Stimulated activated naive CD8-positive, alpha-beta T cell treated with anti-CD3 and anti-CD28 coated beads, Interleukin-15, Interleukin-2, amounts not matched to agents 100 U/mL and 50 U/mL, for 24 hours (primary cell): ENCODE measurements at regions not wholly inside any gene's neighbourhood (a gene's known extent, or its start where the extent isn't known, plus 50 kb on each side); places are given as distances from the start of the nearest gene placed in this dataset.

Experiments
- ATAC-seq: fragments of 150-1000 bp; cut with Tn5 transposase; one replicate; pipeline ENCODE4 v1.10.0; 2021
- DNase-seq: peaks from one replicate; pipeline ENCODE4 v3.0.0; 2021

DNA sequence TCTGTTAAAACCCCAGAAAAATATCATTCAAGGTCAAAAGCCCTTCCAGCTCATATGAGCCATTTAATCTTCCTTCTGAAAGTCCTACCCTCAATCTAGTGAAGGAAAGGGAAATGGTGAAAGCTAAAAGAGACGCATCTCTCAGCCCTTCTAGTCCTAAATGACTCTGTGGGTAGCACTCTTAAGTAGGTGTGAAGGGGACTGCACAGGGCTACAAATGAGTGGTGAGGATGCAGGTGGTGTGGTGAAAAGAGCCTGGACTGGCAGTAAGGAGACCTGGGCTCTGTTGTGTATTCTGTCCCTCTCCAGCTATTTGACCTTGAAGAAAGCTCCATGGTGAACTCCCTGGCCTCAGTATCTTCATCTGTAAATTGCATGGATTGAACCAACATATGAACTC, 671.8 kb upstream of the DIPK2B start:
- DNase-seq (no peak), ATAC-seq (no peak)

DNA sequence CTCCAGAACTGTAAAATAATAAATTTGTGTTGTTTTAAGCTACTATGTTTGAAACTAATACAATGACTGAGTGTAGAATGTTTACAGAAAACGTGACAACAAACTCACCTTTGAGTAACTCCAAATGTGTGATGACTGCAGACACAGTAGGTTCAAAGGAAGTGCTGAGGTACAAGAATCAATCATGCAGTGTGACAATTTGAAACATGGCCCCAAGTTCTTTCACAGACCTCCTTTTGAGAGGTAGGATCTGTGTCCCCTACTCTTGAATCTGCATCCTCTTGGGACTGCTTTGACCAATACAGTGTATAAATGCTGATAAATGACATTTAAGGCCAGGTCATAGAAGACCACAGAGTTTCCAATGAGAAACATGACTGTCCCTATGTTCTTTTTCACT, 667.7 kb upstream of the DIPK2B start:
- ATAC-seq, result no peak

DNA sequence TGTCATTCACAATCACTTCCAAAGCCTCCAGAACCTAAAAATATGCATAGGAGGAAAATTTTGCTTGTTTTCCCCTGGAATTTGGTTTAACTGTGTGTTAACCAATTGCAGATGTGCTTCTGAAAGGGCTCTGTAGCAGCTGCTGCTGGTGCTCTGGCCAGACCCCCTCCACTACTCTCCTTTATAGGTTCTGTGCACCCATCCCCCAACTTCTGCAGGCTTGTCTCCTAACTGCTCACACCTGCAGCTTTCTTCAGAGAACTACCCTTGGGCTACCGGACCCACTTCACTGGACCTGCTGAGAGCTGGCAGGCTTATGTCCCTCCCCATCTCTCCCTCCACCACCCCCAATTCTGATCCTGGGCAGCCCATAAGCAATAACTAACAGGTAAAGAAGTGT, 662.1 kb upstream of the DIPK2B start:
- no peak for DNase-seq
- no peak for ATAC-seq

More for the DNA sequence above, 667.7 kb upstream of the DIPK2B start:
- no peak for DNase-seq

DNA sequence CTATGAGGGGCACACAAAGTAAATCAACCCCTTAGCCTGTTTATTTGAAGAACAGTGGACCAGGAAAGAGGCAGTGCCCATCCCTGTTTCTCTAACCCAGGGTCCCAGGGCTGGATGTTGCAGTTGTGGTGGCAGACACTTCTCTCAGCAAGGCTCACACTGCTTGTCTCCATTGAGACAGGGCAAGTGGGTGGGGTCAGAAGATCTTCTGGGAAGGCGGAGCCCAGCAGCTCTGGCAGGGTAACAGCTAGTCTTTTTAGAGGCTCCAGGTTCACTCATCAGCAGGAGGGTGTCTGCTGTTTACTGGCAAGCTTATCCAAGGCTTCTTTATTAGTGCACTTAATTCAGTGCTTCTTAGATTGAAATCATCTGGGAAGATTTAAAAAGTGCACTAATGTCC, 659.8 kb upstream of the DIPK2B start:
- no peak for DNase-seq
- no peak for ATAC-seq

DNA sequence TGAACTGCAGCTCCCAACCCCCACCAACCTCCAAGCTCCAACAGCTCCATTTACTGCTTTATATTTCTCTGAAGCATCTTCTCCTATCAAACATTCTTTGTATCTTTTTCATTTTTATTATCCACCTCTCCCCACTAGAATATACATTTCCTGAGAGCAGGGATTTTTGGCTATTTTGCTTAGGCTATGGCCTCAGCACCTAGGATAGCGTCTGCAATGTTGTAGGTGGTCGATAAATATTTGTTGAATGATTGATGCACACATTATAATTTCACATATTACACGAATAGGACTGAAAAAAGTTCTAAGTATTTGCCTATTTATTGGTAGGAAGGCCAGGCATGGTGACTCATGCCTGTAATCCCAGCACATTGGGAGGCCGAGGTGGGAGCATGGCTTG, 658.7 kb upstream of the DIPK2B start:
- ATAC-seq, result no peak

DNA sequence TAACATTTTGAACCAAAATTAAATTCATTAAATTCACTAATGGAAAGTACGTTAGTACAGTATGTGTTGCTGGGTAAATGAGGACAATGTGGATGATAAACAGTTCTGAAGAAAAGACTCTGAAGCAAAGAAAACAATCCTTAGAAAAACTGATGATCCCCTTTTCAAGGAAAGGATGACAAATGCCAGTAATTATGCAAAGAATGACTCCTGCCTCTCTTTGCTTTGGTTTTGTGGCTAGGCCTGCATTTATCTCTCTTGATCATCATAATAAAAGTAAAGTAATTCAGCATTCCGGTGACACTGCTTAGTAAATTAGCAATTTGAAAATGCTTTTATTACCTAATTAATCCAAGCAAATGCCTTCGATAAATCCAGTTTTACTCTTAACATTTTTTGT, 652.2 kb upstream of the DIPK2B start:
- DNase-seq (no peak), ATAC-seq (peak; percentile 8)

More for the DNA sequence above, 658.7 kb upstream of the DIPK2B start:
- DNase-seq, result no peak

DNA sequence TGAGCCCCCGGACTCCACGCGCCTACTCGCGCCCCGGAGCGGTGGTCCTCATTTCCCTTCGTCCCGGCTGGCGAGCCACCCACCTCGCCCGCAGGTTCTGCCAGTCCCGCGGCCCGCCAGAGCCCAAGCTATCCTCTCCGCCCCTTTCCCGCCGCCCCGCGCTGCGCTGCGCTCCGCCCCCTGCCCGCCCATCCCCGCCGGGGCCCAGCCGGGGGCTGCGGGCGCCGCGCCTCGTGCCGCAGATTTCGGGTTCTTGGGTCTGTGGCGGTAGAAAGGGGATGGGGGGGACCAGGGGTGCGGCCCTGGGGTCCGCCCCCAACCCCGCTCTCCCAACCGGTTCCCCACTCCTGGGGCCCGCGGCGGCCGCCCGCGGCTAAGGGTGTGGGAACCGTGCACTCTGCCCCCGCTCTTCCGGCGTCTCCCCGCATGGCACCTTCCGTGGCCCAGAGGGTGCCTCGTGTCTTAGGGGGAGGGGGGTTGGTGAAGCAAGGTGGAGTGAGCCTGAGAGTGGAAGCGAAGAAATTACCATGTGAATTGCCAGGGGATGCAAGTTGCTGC, 650.8 kb upstream of the DIPK2B start:
- ATAC-seq (peak; percentile 76), DNase-seq (peak; percentile 67)

DNA sequence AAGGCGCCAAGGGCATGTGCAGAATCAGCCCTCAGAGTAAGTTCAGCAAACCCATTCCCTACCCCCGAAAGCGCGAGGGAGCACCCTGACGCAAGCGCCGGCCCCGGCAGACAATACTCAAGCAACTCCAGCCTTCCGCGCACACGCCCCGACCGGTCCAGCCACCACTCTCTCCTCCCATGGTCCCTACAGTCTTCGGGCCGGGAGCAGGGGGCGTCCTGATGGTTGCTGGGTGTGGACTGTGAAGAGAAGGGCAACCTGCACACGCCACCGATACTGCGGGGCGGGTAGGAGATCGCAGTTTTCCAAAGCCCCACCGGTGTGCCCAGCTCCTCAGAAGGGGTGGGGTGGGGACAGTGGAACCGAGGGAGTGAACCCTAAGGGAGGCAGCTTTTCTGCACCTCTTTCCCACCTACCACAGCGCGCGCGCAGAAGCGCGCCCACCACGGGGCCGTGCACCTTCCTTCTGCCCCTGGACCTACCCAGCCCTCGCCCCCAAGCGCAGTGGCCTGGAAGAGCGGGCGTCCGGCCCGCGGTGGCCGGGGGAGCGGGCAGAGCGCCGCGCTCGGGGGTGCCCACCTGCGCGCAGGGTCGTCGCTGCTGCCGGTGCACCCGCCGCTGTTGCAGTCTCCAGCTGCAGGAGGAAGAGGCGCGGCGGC, 650.2 kb upstream of the DIPK2B start:
- ATAC-seq, result peak; percentile 51
- DNase-seq, result peak; percentile 37

DNA sequence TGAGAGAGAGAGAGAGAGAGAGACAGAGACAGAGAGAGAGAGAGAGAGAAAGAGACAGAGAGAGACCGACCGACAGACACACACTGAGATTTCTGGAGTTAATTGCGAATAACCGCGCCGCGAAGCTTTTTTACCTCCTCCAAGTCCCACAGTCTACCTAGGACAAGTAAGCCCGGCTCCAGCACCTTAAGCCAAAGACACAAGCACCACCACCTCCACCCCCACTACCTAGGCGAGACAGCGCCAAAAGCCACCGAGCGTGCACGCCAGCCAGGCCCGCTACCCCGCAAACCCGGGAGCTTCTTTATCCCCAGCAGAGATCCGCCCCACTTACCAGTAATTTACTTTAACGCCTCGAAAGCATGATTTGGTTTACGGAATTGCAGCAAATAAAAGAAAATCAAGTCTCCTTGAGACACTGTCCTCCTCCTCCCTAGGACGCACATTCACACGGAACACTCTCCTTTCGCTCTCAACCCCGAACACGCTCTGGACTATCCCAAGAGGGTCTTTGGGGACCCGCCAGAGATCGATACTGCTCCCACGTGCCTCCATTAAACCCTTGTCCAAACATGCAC, 649.6 kb upstream of the DIPK2B start:
- peak; percentile 35 for DNase-seq
- no peak for ATAC-seq

DNA sequence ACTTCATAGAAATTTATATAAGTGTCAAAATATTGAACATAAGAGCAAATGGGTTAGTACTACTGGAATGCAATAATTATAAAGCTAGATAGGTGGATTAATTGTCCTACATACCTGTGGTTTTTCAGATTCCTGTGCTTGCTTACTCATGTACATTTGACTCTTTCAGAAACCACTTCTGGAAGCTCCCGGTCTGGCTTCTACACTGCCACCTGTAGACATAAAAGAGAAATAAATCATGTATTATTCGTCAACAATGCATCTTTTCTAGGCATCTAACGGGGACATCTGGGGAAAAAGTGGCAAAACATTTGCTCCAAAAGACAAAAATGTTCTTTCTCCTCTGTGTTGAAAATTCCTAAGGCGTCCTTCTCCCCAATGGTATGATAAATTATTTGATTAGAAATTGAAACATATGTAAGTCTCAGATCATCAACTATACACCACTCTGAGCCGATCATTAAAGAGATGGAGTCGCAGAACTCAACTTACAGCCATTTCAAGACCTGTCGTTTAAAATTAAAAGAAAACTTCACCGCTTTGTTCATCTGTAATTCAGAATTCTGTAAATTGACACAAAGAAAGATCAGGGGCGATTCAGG, 648.7 kb upstream of the DIPK2B start:
- ATAC-seq (no peak), DNase-seq (no peak)

DNA sequence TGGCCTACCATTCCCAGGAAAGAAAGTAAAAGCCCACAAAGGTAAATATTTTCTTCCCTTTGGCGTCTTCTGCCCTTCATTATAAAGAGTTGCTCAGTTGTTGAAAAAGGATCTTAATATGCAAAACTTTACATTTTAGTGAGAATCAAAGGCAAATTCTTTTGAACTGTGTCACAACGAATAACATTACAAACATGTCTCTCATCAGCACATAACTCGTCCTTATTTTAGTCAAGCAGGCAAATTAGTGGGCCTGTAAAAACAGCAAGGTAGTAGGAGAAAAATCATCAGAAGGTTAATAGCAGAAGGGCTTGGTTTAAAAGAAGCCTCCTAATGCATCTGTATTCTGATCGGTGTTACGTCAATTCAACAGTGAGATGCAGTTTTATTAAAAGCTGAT, 647.3 kb upstream of the DIPK2B start:
- ATAC-seq (no peak), DNase-seq (no peak)

DNA sequence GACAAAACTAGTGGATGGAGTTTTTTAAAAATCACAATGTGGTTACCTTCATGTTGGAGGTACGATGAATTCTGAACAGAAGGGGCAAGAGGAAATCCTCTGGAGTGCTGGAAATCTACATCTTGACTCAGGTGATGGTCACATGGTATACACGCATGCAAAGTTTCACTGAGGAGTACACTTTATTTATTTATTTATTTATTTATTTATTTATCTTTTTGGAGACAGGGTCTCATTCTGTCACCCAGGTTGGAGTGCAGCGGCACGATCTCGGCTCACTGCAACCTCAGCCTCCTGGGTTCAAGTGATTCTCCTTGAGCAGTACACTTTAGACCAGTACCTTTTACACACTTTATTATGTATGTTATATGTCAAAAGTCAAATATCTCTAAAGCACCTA, 645.7 kb upstream of the DIPK2B start:
- no peak for ATAC-seq

DNA sequence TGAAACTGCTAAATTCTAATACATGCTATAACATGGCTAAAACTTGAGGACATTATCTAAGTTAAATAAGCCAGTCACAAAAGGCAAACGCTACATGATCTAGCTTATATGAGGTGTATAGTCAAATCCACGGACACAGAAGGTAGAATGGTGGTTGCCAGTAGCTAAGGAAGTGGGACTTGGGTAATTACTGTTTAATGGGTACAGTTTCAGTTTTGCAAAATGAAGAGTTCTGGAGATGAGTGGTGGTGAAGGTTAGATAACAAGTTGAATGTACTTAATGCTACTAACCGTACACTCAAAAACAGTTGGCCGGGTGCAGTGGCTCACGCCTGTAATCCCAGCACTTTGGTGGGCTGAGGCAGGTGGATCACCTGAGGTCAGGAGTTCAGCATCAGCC, 644.5 kb upstream of the DIPK2B start:
- DNase-seq (no peak), ATAC-seq (no peak)

More for the DNA sequence above, 645.7 kb upstream of the DIPK2B start:
- DNase-seq, result no peak

DNA sequence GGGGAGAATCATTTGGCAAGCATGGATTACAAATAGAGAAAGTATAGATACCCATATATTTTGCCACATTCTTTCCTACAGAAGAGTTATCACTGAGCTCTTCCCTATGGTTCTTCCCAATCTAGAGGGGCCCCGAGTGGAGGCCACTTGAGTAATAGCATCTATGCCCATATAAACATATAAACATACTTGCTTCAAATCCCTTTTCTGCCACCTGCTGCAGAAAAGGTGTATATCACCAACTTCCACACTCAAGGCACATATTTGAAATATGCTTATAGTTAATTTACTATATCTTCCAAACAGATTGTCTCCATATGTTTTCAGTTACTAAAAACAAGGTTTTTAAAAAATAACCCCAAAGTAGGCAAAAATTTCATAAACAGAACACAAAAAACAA, 642.8 kb upstream of the DIPK2B start:
- no peak for DNase-seq
- ATAC-seq, result no peak

DNA sequence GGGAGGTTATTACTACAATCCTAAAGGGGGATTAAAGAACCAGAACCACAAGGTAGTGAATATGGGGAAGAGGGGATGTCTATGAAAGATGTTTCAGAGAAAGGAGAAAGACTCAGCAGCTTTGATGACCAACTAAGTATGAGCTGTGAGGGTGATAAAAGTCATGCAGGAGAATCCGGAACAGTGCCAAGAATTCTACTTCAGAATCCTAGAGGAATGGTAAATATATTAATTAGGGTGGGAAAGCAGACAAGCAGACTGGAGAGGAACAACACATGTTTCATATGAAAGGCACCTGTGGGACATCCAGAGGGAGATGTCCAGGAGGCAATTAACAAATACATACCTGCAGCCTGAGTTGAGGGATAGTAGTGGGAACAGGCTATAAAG, 642.2 kb upstream of the DIPK2B start:
- no peak for DNase-seq
- ATAC-seq, result no peak

DNA sequence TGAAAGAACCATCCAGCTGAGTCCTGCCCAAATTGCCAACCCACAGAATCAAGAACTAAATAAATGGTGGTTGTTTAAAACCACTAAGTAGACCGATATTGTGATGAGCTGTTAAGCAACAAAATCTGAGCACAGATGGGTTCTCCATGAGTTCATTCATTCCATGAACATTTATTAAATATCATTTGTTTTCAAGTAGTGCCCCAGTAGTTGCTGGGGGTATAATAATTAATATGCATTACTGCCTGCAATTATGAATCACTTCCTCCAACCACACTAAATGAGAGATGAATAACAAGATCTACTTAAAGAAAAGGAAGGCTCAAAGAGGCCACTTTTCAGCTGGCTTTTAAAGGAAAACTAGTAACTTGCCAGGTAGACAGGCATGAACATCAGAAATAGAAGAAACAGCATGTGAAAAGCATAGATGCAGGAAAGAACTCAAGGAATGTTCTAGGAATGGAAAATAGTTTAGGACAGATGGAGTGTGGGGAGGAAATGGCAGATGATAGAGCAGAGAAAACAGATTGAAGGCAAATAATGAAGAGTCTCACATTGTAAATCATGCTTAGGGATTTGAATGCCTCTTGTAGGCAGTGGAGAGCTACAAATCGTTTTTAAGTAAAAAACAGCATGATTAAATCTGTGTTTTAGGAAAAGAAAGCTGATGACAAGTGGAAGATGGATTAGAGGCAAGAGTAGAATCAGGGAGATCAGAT, 641.7 kb upstream of the DIPK2B start:
- DNase-seq, result no peak

DNA sequence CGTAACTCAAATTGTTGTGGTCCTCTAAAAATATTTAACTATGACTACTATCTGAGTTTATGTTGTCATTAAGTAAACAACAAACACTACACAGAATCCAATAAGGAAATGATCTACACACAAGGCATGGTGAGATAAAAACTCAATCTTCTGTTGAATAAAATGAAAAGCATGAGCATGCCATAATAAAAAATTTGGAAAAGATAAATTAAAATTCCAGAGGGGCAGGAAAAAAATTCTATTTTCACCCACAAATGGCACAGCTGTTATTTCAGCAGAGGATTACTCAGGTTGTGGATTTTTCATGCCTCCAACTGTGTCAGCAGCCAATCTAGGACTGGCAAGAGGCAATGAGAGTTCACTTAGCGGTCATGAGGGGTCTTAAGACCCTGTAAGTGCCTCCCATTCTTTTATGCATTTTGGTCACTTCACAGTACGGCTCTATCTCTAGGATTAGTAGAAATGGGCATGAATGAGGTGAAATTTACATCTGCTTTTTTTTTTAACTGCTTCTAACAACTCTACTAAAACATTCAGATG, 639.8 kb upstream of the DIPK2B start:
- ATAC-seq, result no peak
- no peak for DNase-seq

More for the DNA sequence above, 641.7 kb upstream of the DIPK2B start:
- peak; percentile 50 for ATAC-seq

DNA sequence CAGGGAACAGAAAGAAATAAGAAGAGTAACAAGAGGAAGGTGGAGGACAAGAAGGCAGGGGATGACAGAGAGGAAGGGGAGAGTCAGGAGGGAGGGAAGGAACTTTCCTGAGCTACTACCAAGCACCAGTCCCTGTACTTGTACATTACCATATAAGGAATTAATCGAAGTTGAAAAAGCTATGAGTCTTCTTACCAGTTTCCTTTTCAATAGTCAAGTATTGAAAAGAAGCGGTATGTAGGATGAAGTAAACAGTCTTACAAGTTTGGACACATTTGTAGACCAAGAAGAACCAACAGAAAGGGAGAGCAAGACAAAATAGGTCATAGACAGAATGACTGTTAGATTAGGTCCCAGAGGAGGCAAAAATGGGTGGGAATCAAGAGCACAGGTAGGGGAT, 629.7 kb upstream of the DIPK2B start:
- ATAC-seq, result peak; percentile 46
- DNase-seq, result no peak

DNA sequence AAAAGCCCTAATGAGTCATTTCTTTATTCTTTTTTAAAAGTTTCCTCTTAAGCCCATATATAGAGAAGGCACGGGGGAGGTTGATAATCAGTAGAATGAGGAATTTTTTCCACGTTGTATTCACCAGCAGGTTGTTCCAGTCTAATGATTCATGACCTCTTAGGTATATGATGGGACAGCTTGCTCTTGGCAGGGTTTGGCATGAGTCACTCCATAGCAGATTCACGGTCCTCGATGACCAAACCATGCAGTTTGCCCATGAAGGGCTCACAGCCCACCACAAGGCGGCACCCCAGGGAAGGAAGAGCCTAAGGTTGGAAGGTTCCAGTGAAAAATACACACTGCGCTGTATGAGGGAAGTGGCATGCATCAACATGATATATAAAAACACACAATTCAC, 623.8 kb upstream of the DIPK2B start:
- ATAC-seq (peak; percentile 99), DNase-seq (peak; percentile 66)

DNA sequence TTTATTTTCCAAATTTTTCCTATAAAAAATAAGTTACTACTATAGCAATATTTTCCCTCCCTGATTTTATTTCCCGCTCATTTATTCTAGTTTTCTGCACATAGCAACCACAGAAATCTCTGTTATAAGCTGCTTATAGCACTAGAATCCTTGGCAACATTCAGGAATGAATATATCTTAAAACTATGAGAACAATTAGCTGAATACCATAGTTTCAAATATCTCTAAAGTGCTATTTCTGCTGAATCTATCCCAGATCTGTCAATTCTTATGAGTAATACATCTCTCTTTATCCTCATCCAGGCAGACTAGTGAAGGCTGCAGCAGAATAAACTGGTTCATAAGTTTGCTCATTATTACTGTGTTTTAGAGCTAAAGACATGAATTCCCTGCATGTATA, 622.9 kb upstream of the DIPK2B start:
- no peak for ATAC-seq
- no peak for DNase-seq

DNA sequence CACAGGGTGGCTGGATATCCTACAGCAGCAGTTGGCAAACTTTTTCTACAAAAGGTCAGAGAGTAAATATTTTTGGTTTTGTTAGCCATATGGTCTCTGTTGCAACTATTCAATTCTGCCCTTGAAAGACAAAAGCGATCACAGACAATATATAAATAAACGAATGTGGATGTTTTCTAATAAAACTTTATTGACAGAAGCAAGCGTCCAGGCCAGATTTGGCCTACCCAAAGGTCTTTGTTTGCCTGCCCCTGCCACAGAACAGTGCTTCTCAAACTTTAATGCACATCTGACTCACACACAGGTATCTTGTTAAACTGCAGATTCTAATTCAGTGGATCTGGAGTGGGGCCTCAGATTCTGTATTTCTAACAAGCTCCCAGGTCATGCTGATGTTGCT, 621.4 kb upstream of the DIPK2B start:
- ATAC-seq (no peak), DNase-seq (no peak)

DNA sequence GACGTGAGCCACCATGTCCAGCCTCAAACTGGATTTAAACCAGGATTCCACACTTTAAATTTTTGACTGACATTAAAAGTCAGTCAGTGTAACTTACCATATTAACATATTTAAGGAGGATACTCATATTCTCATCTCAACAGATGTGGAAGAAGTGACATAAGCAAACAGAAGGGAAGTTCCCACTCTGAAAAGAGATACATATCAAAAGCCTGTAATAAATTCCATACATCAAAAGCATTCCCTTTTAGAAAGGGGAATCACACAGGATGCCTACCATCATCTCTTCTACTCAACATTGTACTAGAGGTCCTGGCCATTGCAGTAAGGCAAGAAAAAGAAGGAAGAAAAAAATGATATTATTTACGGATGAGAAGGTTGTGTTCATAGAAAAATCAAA, 618.2 kb upstream of the DIPK2B start:
- ATAC-seq (peak; percentile 78), DNase-seq (no peak)

DNA sequence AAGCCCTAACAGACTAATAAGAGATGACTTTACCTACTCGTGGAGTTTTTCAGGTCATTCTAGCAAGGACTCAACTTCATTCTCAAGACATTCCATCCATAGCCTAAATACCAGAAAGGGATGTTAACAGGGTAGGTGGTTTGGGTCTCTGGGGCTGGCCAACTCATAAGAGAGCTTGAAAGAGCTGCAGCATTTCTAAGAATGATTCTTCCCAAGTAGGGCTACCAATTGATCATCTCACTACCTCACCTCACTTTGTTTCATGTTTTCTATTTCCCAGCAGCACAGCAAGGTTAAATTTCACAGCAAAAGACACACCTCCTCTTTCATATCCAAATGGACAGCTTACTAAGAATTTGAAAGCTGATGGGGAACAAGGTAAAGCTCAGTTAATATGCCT, 614.8 kb upstream of the DIPK2B start:
- no peak for ATAC-seq

More for the DNA sequence above, 614.8 kb upstream of the DIPK2B start:
- no peak for DNase-seq
